B cell (primary cell): ENCODE measurements at regions not wholly inside any gene's neighbourhood (a gene's known extent, or its start where the extent isn't known, plus 50 kb on each side); places are given as distances from the start of the nearest gene placed in this dataset.
A peak's percentile ranks its signal among the peaks of the same experiment; 100 is the strongest.

ENCODE experiments used
- ATAC-seq: fragments of 200-7000 bp; cut with Tn5 transposase; one replicate; pipeline ENCODE4 v1.10.0; 2021; ENCODE audit warnings: low read depth, mild to moderate bottlenecking, moderate number of reproducible peaks, moderate library complexity
- CTCF ChIA-PET: fragments of 350-600 bp; sonication (Branson Sonifier 250); formaldehyde crosslinking; loops from one replicate; lab custom pipeline; 2021; ENCODE audit warnings: antibody characterized with exemption, inconsistent platforms; lab: Charles Lee
- POLR2A ChIA-PET: fragments of 350-600 bp; sonication (Branson Sonifier 250); formaldehyde crosslinking; loops from one replicate; lab custom pipeline; 2021; ENCODE audit warnings: antibody characterized with exemption; lab: Charles Lee
- DNase-seq: peaks from one replicate; pipeline ENCODE4 v3.0.0; 2013
- H2AFZ ChIP-seq: 2 replicates; pipeline ENCODE4 v1.6.1; 2012; ENCODE audit warnings: mild to moderate bottlenecking, low read depth, low read length; ENCODE audit not compliant: insufficient read depth, poor library complexity, severe bottlenecking
- H3K27ac ChIP-seq, 2 donors: 1 replicate in 1 of 2; 2 replicates in 1 of 2; pipeline ENCODE4 v1.5.1; 2012 to 2013; ENCODE audit warnings: low read length in 2 of 2, mild to moderate bottlenecking in 2 of 2, moderate library complexity in 1 of 2
- H3K27me3 ChIP-seq, 4 experiments: fragments of 200-600 bp in 1 of 4; sonication (generic) in 1 of 4; replicated peaks in 1 of 4; 1 replicate in 2 of 4; 2 replicates in 2 of 4; pipeline versions ENCODE4 v1.6.1 to v1.7.0; 2013 to 2016; ENCODE audit warnings: low read length in 3 of 4, mild to moderate bottlenecking in 2 of 4, mixed read lengths in 1 of 4, moderate library complexity in 1 of 4; ENCODE audit not compliant: insufficient read depth in 4 of 4, control insufficient read depth in 3 of 4; ENCODE audit errors: control extremely low read depth in 1 of 4
- H3K36me3 ChIP-seq, 2 experiments: replicated peaks in 1 of 2; 1 replicate in 1 of 2; 2 replicates in 1 of 2; pipeline versions ENCODE4 v1.6.1 to v1.7.1; 2013; ENCODE audit warnings: low read length in 1 of 2; ENCODE audit not compliant: insufficient read depth in 2 of 2, control insufficient read depth in 1 of 2; ENCODE audit errors: control extremely low read depth in 1 of 2, extremely low read depth in 1 of 2
- H3K4me1 ChIP-seq, 2 donors: fragments of 200-600 bp in 1 of 2; sonication (generic) in 1 of 2; 1 replicate in 1 of 2; 2 replicates in 1 of 2; pipeline versions ENCODE4 v1.5.1 to v1.6.1; 2013 to 2017; ENCODE audit warnings: low read length in 2 of 2; ENCODE audit not compliant: control insufficient read depth in 2 of 2, insufficient read depth in 2 of 2
- H3K4me2 ChIP-seq: replicated peaks from 2 replicates; pipeline ENCODE3; 2012; ENCODE audit warnings: mild to moderate bottlenecking, low read depth, low read length; ENCODE audit not compliant: poor library complexity, severe bottlenecking
- H3K4me3 ChIP-seq, 5 experiments: fragments of 200-600 bp in 1 of 5; sonication (generic) in 1 of 5; 1 replicate in 3 of 5; 2 replicates in 2 of 5; pipeline versions ENCODE4 v1.5.1 to v1.7.0; 2011 to 2016; ENCODE audit warnings: low read length in 4 of 5, mild to moderate bottlenecking in 4 of 5, low read depth in 2 of 5, control low read depth in 1 of 5, moderate library complexity in 1 of 5; ENCODE audit not compliant: insufficient read depth in 1 of 5; ENCODE audit errors: control extremely low read depth in 1 of 5, extremely low read depth in 1 of 5
- H3K79me2 ChIP-seq: fragments of 200-600 bp; sonication (generic); one replicate; pipeline ENCODE4 v1.6.0; 2016; ENCODE audit warnings: low read length; ENCODE audit not compliant: control insufficient read depth, insufficient read depth
- H3K9ac ChIP-seq: fragments of 200-600 bp; sonication (generic); 2 replicates; pipeline ENCODE4 v1.6.1; 2017; ENCODE audit warnings: mild to moderate bottlenecking, low read length, moderate library complexity
- H3K9me3 ChIP-seq, 3 donors: one replicate each; pipeline versions ENCODE4 v1.6.1 to v1.7.1; 2013; ENCODE audit warnings: low read length in 2 of 3; ENCODE audit not compliant: control insufficient read depth in 2 of 3, insufficient read depth in 1 of 3; ENCODE audit errors: control extremely low read depth in 1 of 3
- H4K20me1 ChIP-seq: 2 replicates; pipeline ENCODE4 v1.6.0; 2012; ENCODE audit warnings: mild to moderate bottlenecking, low read length; ENCODE audit not compliant: insufficient read depth, control insufficient read depth, poor library complexity, severe bottlenecking
- H3K27ac Mint-ChIP-seq: one replicate; pipeline ENCODE4 v1.8.0; 2021; ENCODE audit warnings: mixed read lengths
- H3K27me3 Mint-ChIP-seq: one replicate; pipeline ENCODE4 v1.8.0; 2021; ENCODE audit warnings: mixed read lengths
- H3K4me1 Mint-ChIP-seq: one replicate; pipeline ENCODE4 v1.8.0; 2021; ENCODE audit warnings: mixed read lengths
- H3K4me3 Mint-ChIP-seq: one replicate; pipeline ENCODE4 v1.8.0; 2021; ENCODE audit warnings: mixed read lengths
- H3K9me3 Mint-ChIP-seq: one replicate; pipeline ENCODE4 v1.8.0; 2022; ENCODE audit warnings: mixed read lengths; ENCODE audit not compliant: insufficient read depth
- EZH2 ChIP-seq: IDR thresholded peaks from 2 replicates; pipeline ENCODE4 v1.6.1; 2012; ENCODE audit warnings: borderline replicate concordance, low read depth, mild to moderate bottlenecking, moderate library complexity, low read length; ENCODE audit not compliant: insufficient read depth, poor library complexity, severe bottlenecking
- WGBS: methylation state at CpG from one replicate; pipeline ENCODE4 v1.1.5; 2013; ENCODE audit warnings: missing lambda C conversion rate; ENCODE audit not compliant: insufficient coverage; 5-methylcytosine and 5-hydroxymethylcytosine counted together
- intact Hi-C: fragments of 100-400 bp; cut with micrococcal nuclease; formaldehyde crosslinking; loops from one replicate; pipeline ENCODE4 v1.10.0; 2022
- TF ChIP-seq, protein P1 (sequence below): fragments of 200-600 bp; IDR thresholded peaks from one replicate; pipeline ENCODE4 v1.8.0; 2022; ENCODE audit warnings: antibody characterized with exemption, mild to moderate bottlenecking

- DNase-seq (peak; percentile 87), ATAC-seq (peak; percentile 94)
- H3K9ac ChIP-seq = peak overlapping the region; percentile 94
- Mint-ChIP-seq H3K27ac (peak overlapping the region; percentile 70), H3K9me3 (no peaks in the 10 kb centered on the region), H3K27me3 (peaks cover 20% of the 10 kb centered on the region), H3K4me1 (peaks cover 16% of the 10 kb centered on the region), H3K4me3 (peak overlapping the region; percentile 92)
- no peaks in the 10 kb centered on the region for H3K9me3 ChIP-seq
- H3K4me2 ChIP-seq = peak overlapping the region; percentile 99
- peak overlapping the region; percentile 27 to 62 for H3K27ac ChIP-seq
- peak overlapping the region; percentile 55 to 92 (median 88) for H3K4me3 ChIP-seq
- intact Hi-C loops = loop anchor here (1.0 to 10.0 kb wide), 6 partner anchors 66 to 309 kb away; partner anchors contain the start of gene CD46
- ChIA-PET POLR2A (interaction anchor here (1.0 to 1.3 kb wide), 2 partner anchors 141 to 152 kb away, joined by 3 to 4 read pairs; no protein-coding TSS in a partner anchor), CTCF (interaction anchor here (0.7 to 4.7 kb wide), 30 partner anchors 8 to 385 kb away, joined by 3 to 85 read pairs (median 6); no protein-coding TSS in a partner anchor)
- H3K27me3 ChIP-seq = peaks cover 0 to 29% (median 12%) of the 10 kb centered on the region in 4 experiments
- TF ChIP-seq, protein P1, sequence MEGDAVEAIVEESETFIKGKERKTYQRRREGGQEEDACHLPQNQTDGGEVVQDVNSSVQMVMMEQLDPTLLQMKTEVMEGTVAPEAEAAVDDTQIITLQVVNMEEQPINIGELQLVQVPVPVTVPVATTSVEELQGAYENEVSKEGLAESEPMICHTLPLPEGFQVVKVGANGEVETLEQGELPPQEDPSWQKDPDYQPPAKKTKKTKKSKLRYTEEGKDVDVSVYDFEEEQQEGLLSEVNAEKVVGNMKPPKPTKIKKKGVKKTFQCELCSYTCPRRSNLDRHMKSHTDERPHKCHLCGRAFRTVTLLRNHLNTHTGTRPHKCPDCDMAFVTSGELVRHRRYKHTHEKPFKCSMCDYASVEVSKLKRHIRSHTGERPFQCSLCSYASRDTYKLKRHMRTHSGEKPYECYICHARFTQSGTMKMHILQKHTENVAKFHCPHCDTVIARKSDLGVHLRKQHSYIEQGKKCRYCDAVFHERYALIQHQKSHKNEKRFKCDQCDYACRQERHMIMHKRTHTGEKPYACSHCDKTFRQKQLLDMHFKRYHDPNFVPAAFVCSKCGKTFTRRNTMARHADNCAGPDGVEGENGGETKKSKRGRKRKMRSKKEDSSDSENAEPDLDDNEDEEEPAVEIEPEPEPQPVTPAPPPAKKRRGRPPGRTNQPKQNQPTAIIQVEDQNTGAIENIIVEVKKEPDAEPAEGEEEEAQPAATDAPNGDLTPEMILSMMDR = peak; percentile 99
- TF ChIP-seq EZH2 = no peak
- H4K20me1 ChIP-seq = no peaks in the 10 kb centered on the region
- H3K36me3 ChIP-seq = no peaks in the 10 kb centered on the region
- peak overlapping the region; percentile 100 for H2AFZ ChIP-seq
- WGBS = under 1% methylated on average over 55 of the region's 59 CpGs
- peaks cover 21 to 25% of the 10 kb centered on the region in 2 donors for H3K4me1 ChIP-seq
- H3K79me2 ChIP-seq = no peaks in the 10 kb centered on the region
Measured at GRCh38 chr1:207963427-207964194, 52.7 kb upstream of the CD34 start.
